Neural cell (in vitro differentiated cells): ENCODE measurements at regions not wholly inside any gene's neighbourhood (a gene's known extent, or its start where the extent isn't known, plus 50 kb on each side); places are given as distances from the start of the nearest gene placed in this dataset.

Source experiments
- CTCF ChIP-seq: fragments of 450-650 bp; IDR thresholded peaks from 2 replicates; pipeline ENCODE4 v1.5.1; 2014; ENCODE audit warnings: antibody characterized with exemption, mild to moderate bottlenecking, moderate library complexity; ENCODE audit not compliant: poor library complexity, severe bottlenecking
- EP300 ChIP-seq: fragments of 450-650 bp; conservative IDR thresholded peaks from 2 replicates; pipeline ENCODE4 v1.6.1; 2014; ENCODE audit warnings: antibody characterized with exemption, mild to moderate bottlenecking, moderate library complexity; ENCODE audit not compliant: poor library complexity, severe bottlenecking
- EZH2 ChIP-seq: fragments of 200-600, 300-800 bp; shearing (Covaris generic), sonication (generic); IDR thresholded peaks from 2 replicates; pipeline ENCODE4 v1.6.1; 2014; ENCODE audit warnings: antibody characterized with exemption, low read length, borderline replicate concordance, mild to moderate bottlenecking; ENCODE audit not compliant: insufficient read depth, poor library complexity, severe bottlenecking
- MXI1 ChIP-seq: fragments of 450-650 bp; conservative IDR thresholded peaks from 2 replicates; pipeline ENCODE4 v1.6.1; 2014; ENCODE audit warnings: antibody characterized with exemption, mild to moderate bottlenecking; ENCODE audit not compliant: poor library complexity, severe bottlenecking
- POLR2AphosphoS5 ChIP-seq: IDR thresholded peaks from 2 replicates; pipeline ENCODE4 v1.6.1; 2012
- TAF1 ChIP-seq: IDR thresholded peaks from 2 replicates; pipeline ENCODE4 v1.6.1; 2012; ENCODE audit warnings: low read depth
- TF ChIP-seq, protein P1 (sequence below): IDR thresholded peaks from 2 replicates; pipeline ENCODE4 v1.6.1; 2012; ENCODE audit warnings: borderline replicate concordance

GRCh38 chr2:210762604-210763588 lies 206.5 kb downstream of the CPS1 start:
- TF ChIP-seq CTCF, result no peak
- TF ChIP-seq, protein P1, sequence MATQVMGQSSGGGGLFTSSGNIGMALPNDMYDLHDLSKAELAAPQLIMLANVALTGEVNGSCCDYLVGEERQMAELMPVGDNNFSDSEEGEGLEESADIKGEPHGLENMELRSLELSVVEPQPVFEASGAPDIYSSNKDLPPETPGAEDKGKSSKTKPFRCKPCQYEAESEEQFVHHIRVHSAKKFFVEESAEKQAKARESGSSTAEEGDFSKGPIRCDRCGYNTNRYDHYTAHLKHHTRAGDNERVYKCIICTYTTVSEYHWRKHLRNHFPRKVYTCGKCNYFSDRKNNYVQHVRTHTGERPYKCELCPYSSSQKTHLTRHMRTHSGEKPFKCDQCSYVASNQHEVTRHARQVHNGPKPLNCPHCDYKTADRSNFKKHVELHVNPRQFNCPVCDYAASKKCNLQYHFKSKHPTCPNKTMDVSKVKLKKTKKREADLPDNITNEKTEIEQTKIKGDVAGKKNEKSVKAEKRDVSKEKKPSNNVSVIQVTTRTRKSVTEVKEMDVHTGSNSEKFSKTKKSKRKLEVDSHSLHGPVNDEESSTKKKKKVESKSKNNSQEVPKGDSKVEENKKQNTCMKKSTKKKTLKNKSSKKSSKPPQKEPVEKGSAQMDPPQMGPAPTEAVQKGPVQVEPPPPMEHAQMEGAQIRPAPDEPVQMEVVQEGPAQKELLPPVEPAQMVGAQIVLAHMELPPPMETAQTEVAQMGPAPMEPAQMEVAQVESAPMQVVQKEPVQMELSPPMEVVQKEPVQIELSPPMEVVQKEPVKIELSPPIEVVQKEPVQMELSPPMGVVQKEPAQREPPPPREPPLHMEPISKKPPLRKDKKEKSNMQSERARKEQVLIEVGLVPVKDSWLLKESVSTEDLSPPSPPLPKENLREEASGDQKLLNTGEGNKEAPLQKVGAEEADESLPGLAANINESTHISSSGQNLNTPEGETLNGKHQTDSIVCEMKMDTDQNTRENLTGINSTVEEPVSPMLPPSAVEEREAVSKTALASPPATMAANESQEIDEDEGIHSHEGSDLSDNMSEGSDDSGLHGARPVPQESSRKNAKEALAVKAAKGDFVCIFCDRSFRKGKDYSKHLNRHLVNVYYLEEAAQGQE, result no peak
- no peak for TF ChIP-seq POLR2AphosphoS5
- no peak for TF ChIP-seq MXI1
- no peak for TF ChIP-seq TAF1
- TF ChIP-seq EZH2, result no peak
- TF ChIP-seq EP300, result no peak
